ENCODE measurements at regions not wholly inside any gene's neighbourhood (a gene's known extent, or its start where the extent isn't known, plus 50 kb on each side); places are given as distances from the start of the nearest gene placed in this dataset.

DNA sequence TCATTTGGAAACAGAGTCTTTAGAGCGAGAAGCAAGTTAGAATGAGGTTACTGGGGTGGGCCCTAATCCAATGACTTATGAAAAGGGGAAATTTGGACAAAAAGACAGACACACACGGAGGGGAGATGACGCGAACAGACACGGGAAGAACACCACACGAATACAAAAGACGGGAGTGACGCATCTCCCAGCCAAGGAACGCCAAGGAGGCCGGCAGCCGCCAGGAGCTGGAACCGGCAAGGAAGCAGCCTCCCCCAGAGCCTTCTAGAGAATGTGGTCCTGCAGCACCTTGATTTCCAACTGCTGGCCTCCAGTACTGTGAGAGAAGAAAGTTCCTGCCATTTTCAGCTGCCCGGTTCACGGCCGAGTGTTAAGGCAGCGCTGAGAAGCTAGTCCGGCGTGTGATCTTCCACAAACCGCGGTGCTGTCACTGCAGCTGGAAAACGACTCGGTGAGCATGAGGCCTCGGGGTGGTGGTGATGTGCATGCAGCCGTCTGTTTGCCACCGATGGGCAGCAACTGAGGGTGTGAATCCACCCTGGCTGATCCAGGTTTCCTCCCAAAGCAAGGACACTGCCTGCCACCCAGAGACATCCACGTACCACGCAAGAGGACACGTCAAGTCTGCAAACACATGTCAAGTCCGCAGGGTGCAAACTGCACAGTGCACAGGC, 124.5 kb downstream of the NCOR2 start:
- H3K27ac Mint-ChIP-seq, result peak overlapping the region; percentile 62
- H3K9me3 Mint-ChIP-seq, result no peaks in the 10 kb centered on the region
- H3K36me3 Mint-ChIP-seq, result peaks cover 31% of the 10 kb centered on the region
- peaks cover 10% of the 10 kb centered on the region for H3K4me1 Mint-ChIP-seq
- no peaks in the 10 kb centered on the region for H3K27me3 Mint-ChIP-seq (ENCODE audit: low read depth)
- no peak for DNase-seq (ENCODE audit: low spot score in 2 of 2, unreplicated experiment in 2 of 2)
- H3K4me3 Mint-ChIP-seq, result no peak overlapping the region
- TF ChIP-seq, protein P1, sequence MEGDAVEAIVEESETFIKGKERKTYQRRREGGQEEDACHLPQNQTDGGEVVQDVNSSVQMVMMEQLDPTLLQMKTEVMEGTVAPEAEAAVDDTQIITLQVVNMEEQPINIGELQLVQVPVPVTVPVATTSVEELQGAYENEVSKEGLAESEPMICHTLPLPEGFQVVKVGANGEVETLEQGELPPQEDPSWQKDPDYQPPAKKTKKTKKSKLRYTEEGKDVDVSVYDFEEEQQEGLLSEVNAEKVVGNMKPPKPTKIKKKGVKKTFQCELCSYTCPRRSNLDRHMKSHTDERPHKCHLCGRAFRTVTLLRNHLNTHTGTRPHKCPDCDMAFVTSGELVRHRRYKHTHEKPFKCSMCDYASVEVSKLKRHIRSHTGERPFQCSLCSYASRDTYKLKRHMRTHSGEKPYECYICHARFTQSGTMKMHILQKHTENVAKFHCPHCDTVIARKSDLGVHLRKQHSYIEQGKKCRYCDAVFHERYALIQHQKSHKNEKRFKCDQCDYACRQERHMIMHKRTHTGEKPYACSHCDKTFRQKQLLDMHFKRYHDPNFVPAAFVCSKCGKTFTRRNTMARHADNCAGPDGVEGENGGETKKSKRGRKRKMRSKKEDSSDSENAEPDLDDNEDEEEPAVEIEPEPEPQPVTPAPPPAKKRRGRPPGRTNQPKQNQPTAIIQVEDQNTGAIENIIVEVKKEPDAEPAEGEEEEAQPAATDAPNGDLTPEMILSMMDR (IDR thresholded peaks at IDR 0.05; ENCODE audit: unreplicated experiment), result no peak

- peak overlapping the region; percentile 62 for H3K27ac Mint-ChIP-seq
- no peak overlapping the region for H3K4me3 Mint-ChIP-seq
- H3K4me1 Mint-ChIP-seq, result peaks cover 10% of the 10 kb centered on the region
- DNase-seq (ENCODE audit: low spot score in 2 of 2, unreplicated experiment in 2 of 2), result no peak
- H3K27me3 Mint-ChIP-seq (ENCODE audit: low read depth), result no peaks in the 10 kb centered on the region
- TF ChIP-seq, protein P1 (IDR thresholded peaks at IDR 0.05; ENCODE audit: unreplicated experiment), result no peak
- H3K9me3 Mint-ChIP-seq, result no peaks in the 10 kb centered on the region
- H3K36me3 Mint-ChIP-seq, result peaks cover 31% of the 10 kb centered on the region
Observed at GRCh38 chr12:124442281-124442680, 125.1 kb downstream of the NCOR2 start.

- H3K27ac Mint-ChIP-seq, result peak overlapping the region; percentile 78
- no peaks in the 10 kb centered on the region for H3K27me3 Mint-ChIP-seq (ENCODE audit: low read depth)
- no peak for DNase-seq (ENCODE audit: low spot score in 2 of 2, unreplicated experiment in 2 of 2)
Observed at GRCh38 chr12:124441443-124442194, 125.8 kb downstream of the NCOR2 start.

DNA sequence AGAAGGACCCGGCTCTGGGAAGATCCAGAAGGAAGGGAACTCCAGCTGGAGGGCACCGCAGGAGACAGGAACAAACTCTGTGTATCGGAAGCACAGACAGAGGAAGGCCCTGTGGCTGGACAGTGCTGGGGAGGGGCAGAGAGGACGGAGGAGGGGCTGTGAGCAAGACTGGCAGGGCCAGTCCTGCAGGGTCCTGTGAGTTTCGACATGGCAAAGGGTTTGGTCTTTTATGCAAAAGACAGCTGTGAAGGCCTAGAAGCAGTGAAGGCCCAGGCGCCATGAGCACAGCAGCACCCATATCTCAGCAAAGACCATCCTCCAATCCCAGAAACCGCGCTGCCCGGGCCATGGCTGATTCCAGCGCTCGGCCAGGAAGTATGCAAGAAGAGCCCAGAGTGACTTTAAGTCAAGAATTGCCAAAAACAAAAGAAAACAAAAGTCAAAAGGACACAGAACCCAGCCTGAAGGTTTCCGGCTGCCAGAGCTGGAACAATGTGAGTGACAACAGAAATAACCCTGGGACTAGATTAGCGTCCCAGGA, 126.5 kb downstream of the NCOR2 start:
- TF ChIP-seq, protein P1 (IDR thresholded peaks at IDR 0.05; ENCODE audit: unreplicated experiment), result no peak
- H3K4me3 Mint-ChIP-seq, result no peak overlapping the region

More at GRCh38 chr12:124441443-124442194, 125.8 kb downstream of the NCOR2 start:
- H3K9me3 Mint-ChIP-seq, result no peaks in the 10 kb centered on the region
- peaks cover 10% of the 10 kb centered on the region for H3K4me1 Mint-ChIP-seq
- TF ChIP-seq, protein P1 (IDR thresholded peaks at IDR 0.05; ENCODE audit: unreplicated experiment), result no peak
- peaks cover 31% of the 10 kb centered on the region for H3K36me3 Mint-ChIP-seq
- no peak overlapping the region for H3K4me3 Mint-ChIP-seq

DNA sequence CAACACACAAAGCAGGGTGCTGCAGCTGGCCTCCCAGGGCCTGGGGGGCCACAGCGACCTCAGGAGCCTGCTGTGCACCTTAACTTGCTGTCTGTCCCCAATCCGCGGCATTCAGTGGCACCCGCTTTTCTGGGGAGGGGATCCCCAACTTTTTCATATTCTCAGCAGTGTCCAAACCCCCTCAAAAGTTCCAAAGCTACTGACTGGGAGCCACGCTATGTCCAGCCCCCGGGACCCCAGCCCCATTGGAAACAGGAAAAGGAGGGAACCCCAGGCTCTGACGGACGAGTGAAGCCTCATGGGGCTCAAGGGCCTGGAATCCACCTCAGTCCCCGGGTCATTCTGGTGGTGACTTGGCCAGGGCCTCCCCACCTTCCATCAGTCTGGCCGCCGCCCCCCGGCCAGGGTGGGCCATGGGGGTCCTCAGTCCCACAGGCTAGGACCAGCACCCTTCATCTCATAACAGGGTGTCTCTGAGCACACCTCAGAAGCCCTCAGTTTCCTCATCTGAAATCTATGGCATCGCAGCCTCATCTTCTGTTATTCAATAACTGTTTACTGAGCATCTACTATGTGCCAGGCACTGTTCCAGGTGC, 127.3 kb downstream of the NCOR2 start:
- H3K4me1 Mint-ChIP-seq, result peaks cover 10% of the 10 kb centered on the region
- H3K27ac Mint-ChIP-seq, result peak overlapping the region; percentile 43
- no peak for DNase-seq (ENCODE audit: low spot score in 2 of 2, unreplicated experiment in 2 of 2)
- H3K27me3 Mint-ChIP-seq (ENCODE audit: low read depth), result no peaks in the 10 kb centered on the region
- H3K4me3 Mint-ChIP-seq, result no peak overlapping the region
- H3K36me3 Mint-ChIP-seq, result peaks cover 24% of the 10 kb centered on the region
- H3K9me3 Mint-ChIP-seq, result no peaks in the 10 kb centered on the region
- TF ChIP-seq, protein P1 (IDR thresholded peaks at IDR 0.05; ENCODE audit: unreplicated experiment), result no peak

More for the DNA sequence above, 126.5 kb downstream of the NCOR2 start:
- DNase-seq (ENCODE audit: low spot score in 2 of 2, unreplicated experiment in 2 of 2), result no peak
- H3K36me3 Mint-ChIP-seq, result peaks cover 26% of the 10 kb centered on the region
- H3K27me3 Mint-ChIP-seq (ENCODE audit: low read depth), result no peaks in the 10 kb centered on the region
- no peaks in the 10 kb centered on the region for H3K9me3 Mint-ChIP-seq
- H3K4me1 Mint-ChIP-seq, result peaks cover 10% of the 10 kb centered on the region
- H3K27ac Mint-ChIP-seq, result peak overlapping the region; percentile 10
